ENCODE measurements at regions not wholly inside any gene's neighbourhood (a gene's known extent, or its start where the extent isn't known, plus 50 kb on each side); places are given as distances from the start of the nearest gene placed in this dataset.

DNA sequence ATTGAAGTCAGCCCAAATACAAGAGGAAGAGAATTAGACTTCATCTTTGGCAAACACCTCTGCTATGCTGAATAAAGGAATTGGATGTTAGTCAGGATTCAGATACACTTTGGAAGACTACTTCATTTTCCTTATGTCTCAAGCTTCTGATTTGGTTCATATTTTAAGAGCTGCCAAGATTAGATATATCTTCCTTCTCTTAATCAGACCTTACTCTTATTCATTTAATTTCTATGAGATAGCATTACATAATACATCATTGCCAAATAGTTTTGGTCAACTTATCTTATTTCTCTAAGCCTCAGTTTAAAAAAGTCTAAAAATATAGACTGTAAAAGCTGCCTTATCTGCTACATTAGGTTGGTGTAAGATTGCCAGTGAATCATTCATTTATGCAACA, 330.6 kb upstream of the NAV3 start:
- TF ChIP-seq, protein P1, sequence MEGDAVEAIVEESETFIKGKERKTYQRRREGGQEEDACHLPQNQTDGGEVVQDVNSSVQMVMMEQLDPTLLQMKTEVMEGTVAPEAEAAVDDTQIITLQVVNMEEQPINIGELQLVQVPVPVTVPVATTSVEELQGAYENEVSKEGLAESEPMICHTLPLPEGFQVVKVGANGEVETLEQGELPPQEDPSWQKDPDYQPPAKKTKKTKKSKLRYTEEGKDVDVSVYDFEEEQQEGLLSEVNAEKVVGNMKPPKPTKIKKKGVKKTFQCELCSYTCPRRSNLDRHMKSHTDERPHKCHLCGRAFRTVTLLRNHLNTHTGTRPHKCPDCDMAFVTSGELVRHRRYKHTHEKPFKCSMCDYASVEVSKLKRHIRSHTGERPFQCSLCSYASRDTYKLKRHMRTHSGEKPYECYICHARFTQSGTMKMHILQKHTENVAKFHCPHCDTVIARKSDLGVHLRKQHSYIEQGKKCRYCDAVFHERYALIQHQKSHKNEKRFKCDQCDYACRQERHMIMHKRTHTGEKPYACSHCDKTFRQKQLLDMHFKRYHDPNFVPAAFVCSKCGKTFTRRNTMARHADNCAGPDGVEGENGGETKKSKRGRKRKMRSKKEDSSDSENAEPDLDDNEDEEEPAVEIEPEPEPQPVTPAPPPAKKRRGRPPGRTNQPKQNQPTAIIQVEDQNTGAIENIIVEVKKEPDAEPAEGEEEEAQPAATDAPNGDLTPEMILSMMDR (tag by site-specific recombination; IDR thresholded peaks at IDR 0.05) = no peak
- TF ChIP-seq SETDB1 (IDR thresholded peaks at IDR 0.05; ENCODE audit: insufficient read length, low read length) = no peak
- no peak for TF ChIP-seq ZBTB7A (tag by site-specific recombination; IDR thresholded peaks at IDR 0.05; ENCODE audit: low read depth)
- TF ChIP-seq, protein P2, sequence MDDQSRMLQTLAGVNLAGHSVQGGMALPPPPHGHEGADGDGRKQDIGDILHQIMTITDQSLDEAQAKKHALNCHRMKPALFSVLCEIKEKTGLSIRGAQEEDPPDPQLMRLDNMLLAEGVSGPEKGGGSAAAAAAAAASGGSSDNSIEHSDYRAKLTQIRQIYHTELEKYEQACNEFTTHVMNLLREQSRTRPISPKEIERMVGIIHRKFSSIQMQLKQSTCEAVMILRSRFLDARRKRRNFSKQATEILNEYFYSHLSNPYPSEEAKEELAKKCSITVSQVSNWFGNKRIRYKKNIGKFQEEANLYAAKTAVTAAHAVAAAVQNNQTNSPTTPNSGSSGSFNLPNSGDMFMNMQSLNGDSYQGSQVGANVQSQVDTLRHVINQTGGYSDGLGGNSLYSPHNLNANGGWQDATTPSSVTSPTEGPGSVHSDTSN (CRISPR knock-in tag; IDR thresholded peaks at IDR 0.05) = no peak

Measured in HEK293 (cell line).